HG03025 (cell line): ENCODE measurements at regions not wholly inside any gene's neighbourhood (a gene's known extent, or its start where the extent isn't known, plus 50 kb on each side); places are given as distances from the start of the nearest gene placed in this dataset.

ENCODE experiments used
- ATAC-seq: cut with Tn5 transposase; IDR thresholded peaks from one replicate; pipeline ENCODE4 v1.9.1; 2021; ENCODE audit warnings: mild to moderate bottlenecking, moderate library complexity; ENCODE audit not compliant: unreplicated experiment, low FRiP score

- no peak for ATAC-seq
Observed at GRCh38 chr18:25729072-25729471, 361.3 kb downstream of the SS18 start.

GRCh38 chr18:25727281-25727985 lies 363.0 kb downstream of the SS18 start:
- no peak for ATAC-seq

- ATAC-seq, result no peak
Observed at GRCh38 chr18:25726298-25726697, 364.1 kb downstream of the SS18 start.

- ATAC-seq, result no peak
Observed at GRCh38 chr18:25725501-25725900, 364.9 kb downstream of the SS18 start.

GRCh38 chr18:25724997-25725396 lies 365.4 kb downstream of the SS18 start:
- ATAC-seq, result no peak

- no peak for ATAC-seq
Observed at GRCh38 chr18:25724121-25724520, 366.3 kb downstream of the SS18 start.

- ATAC-seq, result no peak
Observed at GRCh38 chr18:25713103-25713502, 361.1 kb upstream of the ZNF521 start.

- ATAC-seq, result no peak
Observed at GRCh38 chr18:25710981-25711380, 359.0 kb upstream of the ZNF521 start.

- no peak for ATAC-seq
Observed at GRCh38 chr18:25705650-25706049, 353.7 kb upstream of the ZNF521 start.

GRCh38 chr18:25704494-25704893 lies 352.5 kb upstream of the ZNF521 start:
- ATAC-seq, result no peak

GRCh38 chr18:25704071-25704470 lies 352.1 kb upstream of the ZNF521 start:
- no peak for ATAC-seq

GRCh38 chr18:25701821-25702220 lies 349.9 kb upstream of the ZNF521 start:
- no peak for ATAC-seq

- ATAC-seq, result no peak
Observed at GRCh38 chr18:25686960-25687500, 335.1 kb upstream of the ZNF521 start.

- ATAC-seq, result no peak
Observed at GRCh38 chr18:25685088-25685487, 333.1 kb upstream of the ZNF521 start.

- ATAC-seq, result no peak
Observed at GRCh38 chr18:25679491-25679890, 327.5 kb upstream of the ZNF521 start.

- ATAC-seq, result no peak
Observed at GRCh38 chr18:25678221-25678620, 326.3 kb upstream of the ZNF521 start.

- no peak for ATAC-seq
Observed at GRCh38 chr18:25675123-25675850, 323.3 kb upstream of the ZNF521 start.

GRCh38 chr18:25674183-25674582 lies 322.2 kb upstream of the ZNF521 start:
- ATAC-seq, result no peak

GRCh38 chr18:25672490-25672889 lies 320.5 kb upstream of the ZNF521 start:
- no peak for ATAC-seq

GRCh38 chr18:25669741-25670140 lies 317.8 kb upstream of the ZNF521 start:
- ATAC-seq, result no peak

- ATAC-seq, result no peak
Observed at GRCh38 chr18:25662272-25662671, 310.3 kb upstream of the ZNF521 start.

GRCh38 chr18:25661831-25662230 lies 309.9 kb upstream of the ZNF521 start:
- ATAC-seq, result no peak
